ENCODE measurements at regions not wholly inside any gene's neighbourhood (a gene's known extent, or its start where the extent isn't known, plus 50 kb on each side); places are given as distances from the start of the nearest gene placed in this dataset.
"Not testable (repeated sequence)": the region's sequence is repeated elsewhere in the genome, so short reads cannot be mapped to it uniquely, and the experiment has no call there.

- TF ChIP-seq CTCF (IDR thresholded peaks at IDR 0.05; ENCODE audit: borderline replicate concordance, insufficient read depth, low read depth, low read length), result no peak
Observed at GRCh38 chr6:44739181-44739580, 351.7 kb downstream of the CDC5L start.

GRCh38 chr6:44740566-44741120 is 353.1 kb downstream of the CDC5L start:
- no peak overlapping the region for H3K4me3 ChIP-seq (ENCODE audit: low read depth, low read length)
- TF ChIP-seq CTCF (IDR thresholded peaks at IDR 0.05; ENCODE audit: borderline replicate concordance, insufficient read depth, low read depth, low read length), result no peak

More at GRCh38 chr6:44739181-44739580, 351.7 kb downstream of the CDC5L start:
- no peak overlapping the region for H3K4me3 ChIP-seq (ENCODE audit: low read depth, low read length)

GRCh38 chr6:44742201-44742600 is 354.7 kb downstream of the CDC5L start:
- no peak overlapping the region for H3K4me3 ChIP-seq (ENCODE audit: low read depth, low read length)
- TF ChIP-seq CTCF (IDR thresholded peaks at IDR 0.05; ENCODE audit: borderline replicate concordance, insufficient read depth, low read depth, low read length), result no peak

GRCh38 chr6:44742828-44743372 is 355.4 kb downstream of the CDC5L start:
- TF ChIP-seq CTCF (IDR thresholded peaks at IDR 0.05; ENCODE audit: borderline replicate concordance, insufficient read depth, low read depth, low read length), result no peak
- H3K4me3 ChIP-seq (ENCODE audit: low read depth, low read length), result no peak overlapping the region

GRCh38 chr6:44760116-44760515 is 372.6 kb downstream of the CDC5L start:
- not testable (repeated sequence) for H3K4me3 ChIP-seq (ENCODE audit: low read depth, low read length)

GRCh38 chr6:44761046-44761445 is 373.5 kb downstream of the CDC5L start:
- H3K4me3 ChIP-seq (ENCODE audit: low read depth, low read length), result no peak overlapping the region

GRCh38 chr6:44762496-44762895 is 375.0 kb downstream of the CDC5L start:
- no peak overlapping the region for H3K4me3 ChIP-seq (ENCODE audit: low read depth, low read length)
- no peak for TF ChIP-seq CTCF (IDR thresholded peaks at IDR 0.05; ENCODE audit: borderline replicate concordance, insufficient read depth, low read depth, low read length)

More at GRCh38 chr6:44761046-44761445, 373.5 kb downstream of the CDC5L start:
- no peak for TF ChIP-seq CTCF (IDR thresholded peaks at IDR 0.05; ENCODE audit: borderline replicate concordance, insufficient read depth, low read depth, low read length)
